ENCODE measurements at regions not wholly inside any gene's neighbourhood (a gene's known extent, or its start where the extent isn't known, plus 50 kb on each side); places are given as distances from the start of the nearest gene placed in this dataset.

DNA sequence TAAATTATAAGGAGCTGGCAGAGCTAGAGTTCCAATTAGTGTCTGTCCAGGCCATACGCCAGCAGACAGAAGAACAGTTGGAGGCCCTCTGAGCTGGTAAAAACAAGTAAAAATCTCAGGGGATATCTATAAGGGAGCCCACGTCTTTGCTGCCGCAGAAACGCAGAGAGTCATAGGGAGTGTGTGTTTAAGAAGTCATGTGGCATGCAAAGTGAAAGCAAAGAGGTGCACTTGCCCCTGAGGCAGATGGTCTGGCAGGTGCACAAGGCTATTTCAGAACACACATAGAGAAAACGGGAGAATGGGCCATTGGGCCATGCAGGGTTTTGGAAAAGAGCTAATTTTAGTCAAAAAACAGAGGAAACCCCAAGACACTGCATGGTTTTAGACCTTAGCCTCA, 92.7 kb downstream of the NAP1L3 start:
- no peaks in the 10 kb centered on the region for H3K23me2 ChIP-seq (ENCODE audit: low read depth, low read length)
- POLR2A ChIA-PET (ENCODE audit: partially characterized antibody) = no interaction called here
- H3K56ac ChIP-seq (replicated peaks; ENCODE audit: insufficient read length, low read depth, low read length) = no peak overlapping the region
- H3K4ac ChIP-seq (replicated peaks; ENCODE audit: insufficient read length, low read depth, low read length) = no peak overlapping the region
- H3K14ac ChIP-seq (ENCODE audit: insufficient read length) = no peak overlapping the region
- no peaks in the 10 kb centered on the region for H3K4me1 ChIP-seq (replicated peaks in 1 of 4; ENCODE audit: control insufficient read depth in 3 of 4, insufficient read depth in 4 of 4, low read length in 3 of 4)
- H3K4me2 ChIP-seq (ENCODE audit: insufficient read depth in 1 of 2, low read depth in 2 of 2, low read length in 2 of 2) = no peak overlapping the region
- TF ChIP-seq EGR1 (IDR thresholded peaks at IDR 0.05; ENCODE audit: borderline replicate concordance, low read depth, low read length) (no peak), ZNF274 (IDR thresholded peaks at IDR 0.05; ENCODE audit: borderline replicate concordance, extremely low read depth, low read length) (no peak), BRCA1 (IDR thresholded peaks at IDR 0.05; ENCODE audit: low read depth, low read length) (no peak), TBP (IDR thresholded peaks at IDR 0.05; ENCODE audit: low read depth, low read length) (no peak), SUZ12 (IDR thresholded peaks at IDR 0.05; ENCODE audit: low read length) (no peak), GABPA (IDR thresholded peaks at IDR 0.05; ENCODE audit: borderline replicate concordance, insufficient read depth, low read length) (no peak), SP1 (IDR thresholded peaks at IDR 0.05; ENCODE audit: low read depth, low read length) (no peak), CREB1 (IDR thresholded peaks at IDR 0.05) (no peak), SP2 (IDR thresholded peaks at IDR 0.05; ENCODE audit: low read length) (no peak)
- no peaks in the 10 kb centered on the region for H3K79me1 ChIP-seq (ENCODE audit: low read depth, low read length)
- no peaks in the 10 kb centered on the region for H4K20me1 ChIP-seq (replicated peaks in 1 of 2; ENCODE audit: control insufficient read depth in 1 of 2, insufficient read depth in 2 of 2, low read length in 2 of 2)
- H3K79me2 ChIP-seq (ENCODE audit: control insufficient read depth in 1 of 2, insufficient read depth in 2 of 2, low read length in 2 of 2) = no peaks in the 10 kb centered on the region
- CTCF ChIA-PET (ENCODE audit: partially characterized antibody) = no interaction called here
- H3K23ac ChIP-seq (ENCODE audit: insufficient read length) = no peak overlapping the region
- no peak overlapping the region for H2BK5ac ChIP-seq (ENCODE audit: low read depth, low read length)
- H3K4me3 ChIP-seq (ENCODE audit: extremely low read depth in 1 of 4, insufficient read depth in 2 of 4, low read depth in 3 of 4, low read length in 4 of 4) = no peak overlapping the region
- H2AK5ac ChIP-seq (ENCODE audit: low read depth, low read length) = no peak overlapping the region
- no peak overlapping the region for H2AFZ ChIP-seq (ENCODE audit: low read length)
- no peak overlapping the region for H4K5ac ChIP-seq (ENCODE audit: insufficient read length, low read depth, low read length)
- DNase-seq (ENCODE audit: low read depth in 1 of 2, low spot score in 2 of 2) (no peak), FAIRE-seq (no peak)
- no peak overlapping the region for H4K8ac ChIP-seq (ENCODE audit: extremely low read depth, insufficient read depth, low read length)
- no peak overlapping the region for H3K18ac ChIP-seq (ENCODE audit: extremely low read depth, low read length)
- no peak overlapping the region for H2BK120ac ChIP-seq (replicated peaks; ENCODE audit: low read depth, low read length)
- peaks cover 0 to 13% of the 10 kb centered on the region in 2 experiments; a peak in 2 of 4 replicates for H3K9me3 ChIP-seq (ENCODE audit: insufficient read depth in 2 of 2, low read depth in 1 of 2, low read length in 1 of 2)
- no peak overlapping the region for H3K27ac ChIP-seq (ENCODE audit: low read depth, low read length)
- 75% methylated on average over 2 of the region's 5 CpGs; no CpG with 5 or more reads in 1 of the 2 experiments for WGBS, 2 experiments (ENCODE audit: extremely low coverage in 1 of 2, insufficient coverage in 1 of 2, insufficient read length in 1 of 2, insufficient replicate concordance in 2 of 2, low coverage in 1 of 2, low lambda C conversion rate in 2 of 2, missing lambda C conversion rate in 1 of 2)
- H3K9ac ChIP-seq (replicated peaks in 1 of 4; ENCODE audit: extremely low read depth in 1 of 4, low read depth in 3 of 4, low read length in 3 of 4) = no peak overlapping the region
- no peak overlapping the region for H2BK15ac ChIP-seq (ENCODE audit: low read length)
- no peaks in the 10 kb centered on the region for H3K27me3 ChIP-seq (replicated peaks in 1 of 4; ENCODE audit: control insufficient read depth in 3 of 4, extremely low read depth in 1 of 4, insufficient read depth in 3 of 4, low read length in 3 of 4)
- no peak overlapping the region for H4K91ac ChIP-seq (replicated peaks; ENCODE audit: insufficient read length, low read length)
- H3K36me3 ChIP-seq (ENCODE audit: control insufficient read depth in 2 of 4, insufficient read depth in 4 of 4, low read length in 3 of 4) = no peaks in the 10 kb centered on the region
- no peak overlapping the region for H2BK20ac ChIP-seq (ENCODE audit: low read length)
- H2BK12ac ChIP-seq (ENCODE audit: low read depth, low read length) = no peak overlapping the region

Measured in H1 (cell line).